Smooth muscle cell (in vitro differentiated cells): ENCODE measurements at regions not wholly inside any gene's neighbourhood (a gene's known extent, or its start where the extent isn't known, plus 50 kb on each side); places are given as distances from the start of the nearest gene placed in this dataset.
"Not testable (repeated sequence)": the region's sequence is repeated elsewhere in the genome, so short reads cannot be mapped to it uniquely, and the experiment has no call there.

Experiments used
- DNase-seq: peaks from one replicate; lab custom pipeline; 2025; ENCODE audit not compliant: unreplicated experiment; lab: John Stamatoyannopoulos, UW
- H2AFZ ChIP-seq: fragments of 200-600 bp; sonication (generic); 2 replicates; pipeline ENCODE4 v1.6.0; 2016; ENCODE audit warnings: antibody characterized with exemption, low read depth, mild to moderate bottlenecking
- H3F3A ChIP-seq: fragments of 200-600 bp; sonication (generic); 2 replicates; pipeline ENCODE4 v1.6.0; 2017; ENCODE audit warnings: antibody characterized with exemption, low read depth
- H3K27ac ChIP-seq: fragments of 200-600 bp; sonication (generic); 2 replicates; pipeline ENCODE4 v1.5.1; 2016; ENCODE audit warnings: low read depth, mild to moderate bottlenecking
- H3K27me3 ChIP-seq: fragments of 200-600 bp; sonication (generic); 2 replicates; pipeline ENCODE4 v1.6.1; 2016; ENCODE audit warnings: low read depth, mild to moderate bottlenecking
- H3K36me3 ChIP-seq: fragments of 200-600 bp; sonication (generic); 2 replicates; pipeline ENCODE4 v1.5.1; 2016; ENCODE audit warnings: low read depth
- H3K4me1 ChIP-seq: fragments of 200-600 bp; sonication (generic); 2 replicates; pipeline ENCODE4 v1.5.1; 2016; ENCODE audit warnings: low read depth
- H3K4me2 ChIP-seq: fragments of 200-600 bp; sonication (generic); 2 replicates; pipeline ENCODE4 v1.6.0; 2016; ENCODE audit warnings: mild to moderate bottlenecking
- H3K4me3 ChIP-seq: fragments of 200-600 bp; sonication (generic); 2 replicates; pipeline ENCODE4 v1.5.1; 2016; ENCODE audit warnings: mild to moderate bottlenecking
- H3K79me2 ChIP-seq: fragments of 200-600 bp; sonication (generic); 2 replicates; pipeline ENCODE4 v1.6.0; 2016; ENCODE audit warnings: low read depth, mild to moderate bottlenecking
- H3K9ac ChIP-seq: fragments of 200-600 bp; sonication (generic); 2 replicates; pipeline ENCODE4 v1.6.0; 2016; ENCODE audit warnings: low read depth
- H3K9me3 ChIP-seq: fragments of 200-600 bp; sonication (generic); replicated peaks from 2 replicates; pipeline ENCODE4 v1.5.1; 2016; ENCODE audit warnings: low read depth
- H4K20me1 ChIP-seq: fragments of 200-600 bp; sonication (generic); 2 replicates; pipeline ENCODE4 v1.6.0; 2016; ENCODE audit warnings: low read depth
- CTCF ChIP-seq: fragments of 200-600 bp; sonication (generic); IDR thresholded peaks from 2 replicates; pipeline ENCODE4 v1.5.1; 2017; ENCODE audit warnings: borderline replicate concordance, mild to moderate bottlenecking, antibody characterized with exemption; ENCODE audit not compliant: insufficient read depth, poor library complexity, severe bottlenecking
- WGBS: methylation state at CpG from one replicate; pipeline ENCODE4 v1.1.7; 2016; ENCODE audit warnings: low lambda C conversion rate; 5-methylcytosine and 5-hydroxymethylcytosine counted together

- Histone ChIP-seq H3K27me3 (no peaks in the 10 kb centered on the region), H3K27ac (no peak overlapping the region), H3K9me3 (no peaks in the 10 kb centered on the region), H3F3A (no peaks in the 10 kb centered on the region), H2AFZ (no peak overlapping the region), H3K4me2 (no peak overlapping the region), H3K4me1 (no peaks in the 10 kb centered on the region), H3K9ac (no peak overlapping the region), H4K20me1 (no peaks in the 10 kb centered on the region), H3K4me3 (no peak overlapping the region), H3K36me3 (no peaks in the 10 kb centered on the region), H3K79me2 (no peaks in the 10 kb centered on the region)
- TF ChIP-seq CTCF: no peak
- DNase-seq: no peak
- WGBS: 89% methylated on average over 1 of the region's 1 CpG
Observed at GRCh38 chr12:47360093-47360480, 280.3 kb upstream of the AMIGO2 start.

- Histone ChIP-seq H3K9me3 (no peaks in the 10 kb centered on the region), H3K27ac (no peak overlapping the region), H3K4me2 (no peak overlapping the region), H4K20me1 (no peaks in the 10 kb centered on the region), H3F3A (no peaks in the 10 kb centered on the region), H2AFZ (no peak overlapping the region), H3K9ac (no peak overlapping the region), H3K36me3 (no peaks in the 10 kb centered on the region), H3K27me3 (no peaks in the 10 kb centered on the region), H3K4me1 (no peaks in the 10 kb centered on the region), H3K4me3 (no peak overlapping the region), H3K79me2 (no peaks in the 10 kb centered on the region)
- DNase-seq: no peak
- 99% methylated on average over 7 of the region's 7 CpGs for WGBS
- no peak for TF ChIP-seq CTCF
Observed at GRCh38 chr12:47359310-47360092, 279.7 kb upstream of the AMIGO2 start.

- WGBS: 82% methylated on average over 8 of the region's 8 CpGs
Observed at GRCh38 chr12:47357006-47357405, 277.2 kb upstream of the AMIGO2 start.

GRCh38 chr12:47356129-47356700, 276.5 kb upstream of the AMIGO2 start:
- no peak for DNase-seq
- no peak for TF ChIP-seq CTCF
- WGBS: 86% methylated on average over 3 of the region's 3 CpGs
- no peaks in the 10 kb centered on the region for H3K4me1 ChIP-seq
- no peaks in the 10 kb centered on the region for H3K36me3 ChIP-seq
- no peak overlapping the region for H2AFZ ChIP-seq
- no peak overlapping the region for H3K9ac ChIP-seq
- no peaks in the 10 kb centered on the region for H4K20me1 ChIP-seq
- H3K27ac ChIP-seq: no peak overlapping the region
- H3K79me2 ChIP-seq: no peaks in the 10 kb centered on the region
- H3K4me2 ChIP-seq: no peak overlapping the region
- no peak overlapping the region for H3K4me3 ChIP-seq
- no peaks in the 10 kb centered on the region for H3F3A ChIP-seq
- no peaks in the 10 kb centered on the region for H3K27me3 ChIP-seq
- no peaks in the 10 kb centered on the region for H3K9me3 ChIP-seq

More at GRCh38 chr12:47357006-47357405, 277.2 kb upstream of the AMIGO2 start:
- H3K27ac ChIP-seq, H3K4me1 ChIP-seq, H3K27me3 ChIP-seq, H3K9ac ChIP-seq, H3K36me3 ChIP-seq, H3K79me2 ChIP-seq, H3K4me3 ChIP-seq, H3K4me2 ChIP-seq, H3F3A ChIP-seq, H2AFZ ChIP-seq, H3K9me3 ChIP-seq, H4K20me1 ChIP-seq, DNase-seq: not testable (repeated sequence)
